ENCODE measurements at regions not wholly inside any gene's neighbourhood (a gene's known extent, or its start where the extent isn't known, plus 50 kb on each side); places are given as distances from the start of the nearest gene placed in this dataset.

DNA sequence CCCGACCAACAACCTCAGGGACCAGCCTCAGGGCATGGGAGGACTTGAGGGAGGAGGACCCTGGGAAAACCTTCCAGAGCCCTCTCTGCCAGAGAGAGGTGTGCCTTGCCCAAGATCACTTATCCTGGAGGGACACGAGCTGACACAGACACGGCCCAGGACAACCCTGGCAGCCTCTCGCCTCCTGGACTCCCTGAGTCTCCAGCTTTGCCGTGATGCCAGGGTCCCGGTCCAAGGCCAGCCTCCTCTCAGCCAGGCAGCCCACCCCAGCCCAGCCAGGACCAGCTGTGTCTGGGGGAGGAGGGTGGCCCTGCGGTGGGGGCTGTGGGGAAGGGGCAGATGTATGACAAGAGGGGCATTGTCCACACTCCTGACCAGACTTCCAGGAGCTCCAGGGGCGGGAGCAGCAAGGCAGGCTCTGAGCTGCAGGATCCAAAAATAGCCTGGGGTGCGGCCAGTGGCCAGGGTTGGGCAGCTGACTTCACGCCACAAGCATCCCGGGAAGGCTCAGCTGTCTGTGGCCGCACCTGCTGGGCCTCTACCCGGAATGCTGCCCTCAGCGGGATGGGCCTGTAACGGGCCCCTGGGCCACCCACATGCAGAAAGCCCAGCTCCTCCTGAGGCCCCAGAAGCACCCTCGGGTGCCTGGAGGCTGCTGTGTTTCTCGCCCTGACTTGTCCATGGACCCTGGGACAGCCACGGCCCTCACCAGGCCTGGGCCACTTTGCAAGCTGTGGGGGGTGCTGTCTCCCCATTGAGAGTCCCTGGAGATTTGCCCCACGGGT, 65.5 kb upstream of the GPC1 start:
- DNase-seq (ENCODE audit: low spot score), result no peak
- in situ Hi-C loops (cut with MboI; ENCODE audit: low pct_unique_long_range_greater_than_20kb, low sequenced_read_pairs, unreplicated experiment), result no loop called here
- TF ChIP-seq, protein P1, sequence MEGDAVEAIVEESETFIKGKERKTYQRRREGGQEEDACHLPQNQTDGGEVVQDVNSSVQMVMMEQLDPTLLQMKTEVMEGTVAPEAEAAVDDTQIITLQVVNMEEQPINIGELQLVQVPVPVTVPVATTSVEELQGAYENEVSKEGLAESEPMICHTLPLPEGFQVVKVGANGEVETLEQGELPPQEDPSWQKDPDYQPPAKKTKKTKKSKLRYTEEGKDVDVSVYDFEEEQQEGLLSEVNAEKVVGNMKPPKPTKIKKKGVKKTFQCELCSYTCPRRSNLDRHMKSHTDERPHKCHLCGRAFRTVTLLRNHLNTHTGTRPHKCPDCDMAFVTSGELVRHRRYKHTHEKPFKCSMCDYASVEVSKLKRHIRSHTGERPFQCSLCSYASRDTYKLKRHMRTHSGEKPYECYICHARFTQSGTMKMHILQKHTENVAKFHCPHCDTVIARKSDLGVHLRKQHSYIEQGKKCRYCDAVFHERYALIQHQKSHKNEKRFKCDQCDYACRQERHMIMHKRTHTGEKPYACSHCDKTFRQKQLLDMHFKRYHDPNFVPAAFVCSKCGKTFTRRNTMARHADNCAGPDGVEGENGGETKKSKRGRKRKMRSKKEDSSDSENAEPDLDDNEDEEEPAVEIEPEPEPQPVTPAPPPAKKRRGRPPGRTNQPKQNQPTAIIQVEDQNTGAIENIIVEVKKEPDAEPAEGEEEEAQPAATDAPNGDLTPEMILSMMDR (IDR thresholded peaks at IDR 0.05; ENCODE audit: extremely low read depth, insufficient read depth, missing control alignments), result no peak

DNA sequence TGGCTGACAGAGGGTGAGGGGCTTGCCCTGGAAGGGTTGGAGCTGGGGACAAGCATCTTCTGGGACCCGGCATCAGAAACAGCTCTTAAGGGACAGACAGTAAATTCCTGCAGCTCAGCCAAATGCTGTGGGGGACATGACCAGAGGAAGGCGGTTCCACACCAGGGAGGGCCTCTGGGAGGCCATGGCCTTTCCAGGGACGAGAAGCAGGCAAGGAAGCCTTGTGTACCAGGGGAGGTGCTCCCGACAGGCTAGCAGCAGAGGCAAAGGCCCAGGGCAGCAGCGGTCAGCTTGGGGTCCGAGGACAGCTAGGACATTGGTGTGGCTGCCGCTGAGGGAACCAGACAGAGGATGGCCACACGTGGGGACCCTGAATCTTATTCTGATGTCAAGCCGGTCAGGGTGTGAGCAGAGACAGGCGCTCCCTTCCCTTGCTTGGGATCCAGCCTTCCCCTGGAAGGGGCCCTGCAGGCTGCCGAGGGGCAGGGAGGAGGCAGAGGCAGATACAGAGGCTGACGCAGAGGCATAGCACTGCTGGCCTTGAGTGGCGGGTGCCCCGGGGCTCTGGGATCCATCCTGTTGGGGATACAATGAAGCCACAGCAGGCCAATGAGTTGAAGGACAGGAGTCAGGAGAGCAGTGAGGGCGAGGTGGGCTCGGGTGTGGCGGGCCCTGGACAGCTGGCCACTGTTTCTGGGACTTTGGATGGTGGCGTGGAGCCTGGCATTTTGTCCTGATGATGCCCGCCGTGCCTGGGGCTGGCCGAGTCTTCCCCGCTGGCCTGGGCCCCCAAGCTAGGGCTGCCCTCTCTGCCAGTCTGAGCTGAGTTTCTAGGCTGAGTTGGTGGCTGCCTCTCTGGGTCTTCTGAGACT, 64.1 kb upstream of the GPC1 start:
- in situ Hi-C loops (cut with MboI; ENCODE audit: low pct_unique_long_range_greater_than_20kb, low sequenced_read_pairs, unreplicated experiment), result no loop called here
- no peak for DNase-seq (ENCODE audit: low spot score)
- TF ChIP-seq, protein P1 (IDR thresholded peaks at IDR 0.05; ENCODE audit: extremely low read depth, insufficient read depth, missing control alignments), result no peak

DNA sequence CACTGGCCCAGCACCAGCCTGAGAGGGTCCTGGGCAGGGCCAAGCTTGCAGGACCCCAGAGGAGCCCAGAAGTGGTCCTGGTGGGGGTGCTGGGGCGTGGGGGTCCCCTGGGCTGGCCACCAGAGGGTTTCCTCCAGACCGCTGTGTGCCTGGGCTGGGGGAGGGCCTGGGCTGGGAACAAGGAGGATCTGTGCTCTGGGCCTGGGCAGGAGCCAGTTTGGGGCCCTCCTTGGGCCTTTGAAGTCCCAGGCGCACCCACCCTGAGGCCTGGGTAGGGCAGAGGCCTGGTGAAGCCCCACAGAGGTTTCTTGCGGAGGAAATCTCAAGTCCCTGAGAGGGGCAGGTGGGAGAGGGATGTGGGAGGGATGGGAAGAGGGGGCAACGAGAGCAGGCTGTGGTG, 63.4 kb upstream of the GPC1 start:
- in situ Hi-C loops (cut with MboI; ENCODE audit: low pct_unique_long_range_greater_than_20kb, low sequenced_read_pairs, unreplicated experiment), result no loop called here
- DNase-seq (ENCODE audit: low spot score), result no peak
- TF ChIP-seq, protein P1 (IDR thresholded peaks at IDR 0.05; ENCODE audit: extremely low read depth, insufficient read depth, missing control alignments), result no peak

DNA sequence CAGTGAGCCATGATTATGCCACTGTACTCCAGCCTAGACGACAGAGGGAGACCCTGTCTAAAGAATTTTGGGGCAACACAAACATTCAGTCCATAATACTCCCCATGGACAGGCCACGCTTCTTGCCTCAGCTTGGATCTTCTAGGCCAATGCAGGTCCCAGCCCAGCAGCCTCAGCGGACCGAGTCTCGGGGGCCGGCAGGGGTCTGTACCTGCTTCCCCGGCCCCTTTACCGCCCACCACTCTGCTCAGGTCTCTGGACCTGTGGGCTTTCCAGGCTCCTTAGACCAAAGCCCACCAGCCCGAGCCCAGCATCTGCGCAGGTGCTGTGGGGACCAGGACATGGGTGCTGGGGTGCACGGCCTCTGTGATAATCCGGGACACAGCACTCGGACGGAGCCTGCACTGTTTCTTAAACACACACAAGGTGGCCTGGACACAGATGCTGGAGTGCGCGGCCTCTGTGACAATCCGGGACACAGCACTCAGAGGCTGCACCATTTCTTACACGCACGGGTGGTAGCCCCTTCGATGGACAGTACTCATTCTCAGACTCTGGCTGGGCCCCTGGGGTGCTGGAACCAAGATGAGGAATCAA, 62.1 kb upstream of the GPC1 start:
- TF ChIP-seq, protein P1 (IDR thresholded peaks at IDR 0.05; ENCODE audit: extremely low read depth, insufficient read depth, missing control alignments), result no peak
- in situ Hi-C loops (cut with MboI; ENCODE audit: low pct_unique_long_range_greater_than_20kb, low sequenced_read_pairs, unreplicated experiment), result no loop called here
- DNase-seq (ENCODE audit: low spot score), result no peak

DNA sequence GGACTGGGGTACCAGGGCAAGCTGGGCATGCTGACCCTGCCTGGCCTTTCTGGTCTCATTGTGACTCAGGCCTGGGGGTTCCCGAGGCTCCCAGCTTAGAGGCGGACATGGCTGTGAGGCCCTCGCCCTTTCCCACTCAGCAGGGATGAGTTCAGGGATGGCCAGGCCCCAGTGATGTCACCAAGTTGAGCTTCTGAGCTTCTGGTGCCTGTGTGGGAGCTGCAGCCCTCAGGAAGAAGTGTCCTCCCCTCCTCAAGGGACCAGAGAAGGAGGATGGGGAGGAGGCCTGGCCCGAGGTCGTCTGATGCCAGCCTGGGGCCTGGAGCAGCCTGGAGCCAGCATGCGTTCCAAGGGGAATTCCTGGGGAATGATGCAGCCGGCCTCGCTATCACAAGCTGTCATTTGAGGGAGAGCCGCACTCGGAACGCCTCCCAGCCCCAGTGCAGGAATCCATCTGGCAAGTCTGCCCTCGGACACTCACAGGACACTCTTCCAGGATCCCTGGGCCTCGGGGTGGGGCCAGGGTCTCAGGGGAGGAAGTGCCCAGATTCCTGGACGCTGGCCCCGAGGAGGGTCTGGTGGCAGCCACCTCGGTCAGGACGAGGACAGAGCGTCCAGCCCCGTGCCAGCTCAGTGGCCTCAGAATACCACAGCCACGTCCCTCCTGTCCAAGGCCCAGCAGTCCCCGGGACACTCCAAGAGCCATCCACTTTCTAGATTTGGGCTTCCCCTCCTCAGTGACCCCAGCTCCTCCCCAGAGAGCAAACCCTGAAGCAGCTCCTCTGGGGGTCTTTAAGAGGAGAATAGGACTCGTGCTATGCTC, 61.2 kb upstream of the GPC1 start:
- no peak for DNase-seq (ENCODE audit: low spot score)
- in situ Hi-C loops (cut with MboI; ENCODE audit: low pct_unique_long_range_greater_than_20kb, low sequenced_read_pairs, unreplicated experiment), result no loop called here
- TF ChIP-seq, protein P1 (IDR thresholded peaks at IDR 0.05; ENCODE audit: extremely low read depth, insufficient read depth, missing control alignments), result no peak
